Body of pancreas (tissue), 4 donors: ENCODE measurements at regions not wholly inside any gene's neighbourhood (a gene's known extent, or its start where the extent isn't known, plus 50 kb on each side); places are given as distances from the start of the nearest gene placed in this dataset.

Experiments
- ATAC-seq: fragments of 150-250 bp; one replicate; pipeline ENCODE4 v1.9.1; 2016
- DNase-seq, 4 donors: peaks; one replicate each; pipeline ENCODE4 v3.0.0-alpha.2; 2019
- H3K27ac ChIP-seq, 4 donors: fragments of 200-600 bp; sonication (generic); 1 replicate in 3 of 4; 2 replicates in 1 of 4; pipeline versions ENCODE4 v1.5.1 to v1.6.1; 2016 to 2019; ENCODE audit warnings: mild to moderate bottlenecking in 1 of 4, mixed read lengths in 1 of 4, moderate library complexity in 1 of 4
- H3K27me3 ChIP-seq, 2 donors: fragments of 200-600 bp; sonication (generic); one replicate each; pipeline ENCODE4 v1.6.0; 2016; ENCODE audit warnings: mild to moderate bottlenecking in 1 of 2
- H3K36me3 ChIP-seq, 2 donors: fragments of 200-600 bp; sonication (generic); replicated peaks in 1 of 2; 2 replicates each; pipeline ENCODE4 v1.5.1; 2016; ENCODE audit warnings: low read depth in 2 of 2; ENCODE audit not compliant: insufficient read depth in 1 of 2
- H3K4me1 ChIP-seq: fragments of 200-600 bp; sonication (generic); one replicate; pipeline ENCODE4 v1.6.0; 2016
- H3K4me3 ChIP-seq, 2 donors: fragments of 200-600 bp; sonication (generic); 1 replicate in 1 of 2; 2 replicates in 1 of 2; pipeline ENCODE4 v1.5.1; 2016 to 2019
- H3K9me3 ChIP-seq, 3 donors: fragments of 200-600 bp; sonication (generic); 1 replicate in 2 of 3; 2 replicates in 1 of 3; pipeline ENCODE4 v1.5.1; 2016
- POLR2A ChIP-seq, 3 donors: fragments of 450-650 bp; IDR thresholded peaks; one replicate each; pipeline ENCODE4 v1.6.1; 2016; ENCODE audit warnings: antibody characterized with exemption in 3 of 3, mild to moderate bottlenecking in 2 of 3
- WGBS, 2 donors: methylation state at CpG; one replicate each; pipeline ENCODE4 v1.1.5; 2017; 5-methylcytosine and 5-hydroxymethylcytosine counted together
- intact Hi-C: fragments of 100-400 bp; cut with DNase I; formaldehyde crosslinking; loops from one replicate; pipeline ENCODE4 v1.15.1; 2023
- TF ChIP-seq, protein P1 (sequence below), 7 experiments: fragments of 450-650 bp in 4 of 7; fragments of 200-600 bp in 3 of 7; sonication (generic) in 3 of 7; IDR thresholded peaks; one replicate each; pipeline ENCODE4 v1.5.1; 2016 to 2019; ENCODE audit warnings: antibody characterized with exemption in 7 of 7

DNA sequence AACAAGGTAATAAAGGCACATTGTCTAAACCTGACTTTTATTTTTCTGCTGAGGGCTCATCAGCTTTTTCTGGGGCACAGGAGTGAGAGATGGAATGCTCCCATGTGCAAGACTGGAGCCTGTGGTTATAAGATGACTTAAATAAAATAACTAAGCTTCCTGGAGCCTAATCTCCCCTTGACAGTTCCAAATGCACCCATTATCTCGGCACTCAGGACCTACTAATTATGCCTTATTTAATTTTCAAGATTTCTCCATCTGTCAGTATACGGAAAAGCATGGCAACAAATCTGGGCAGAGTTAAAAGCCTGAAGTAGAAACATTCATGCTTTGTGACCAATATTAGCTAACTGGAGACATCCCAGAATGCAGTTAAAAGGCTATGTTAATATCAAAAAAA lies 416.7 kb upstream of the TEX13C start:
- no peaks in the 10 kb centered on the region for H3K9me3 ChIP-seq
- no peaks in the 10 kb centered on the region for H3K27me3 ChIP-seq
- H3K36me3 ChIP-seq, result no peaks in the 10 kb centered on the region
- WGBS, 2 donors, result 35 to 42% methylated on average over 2 of the region's 2 CpGs
- intact Hi-C loops, result no loop called here
- no peak overlapping the region for H3K4me3 ChIP-seq
- TF ChIP-seq, protein P1, sequence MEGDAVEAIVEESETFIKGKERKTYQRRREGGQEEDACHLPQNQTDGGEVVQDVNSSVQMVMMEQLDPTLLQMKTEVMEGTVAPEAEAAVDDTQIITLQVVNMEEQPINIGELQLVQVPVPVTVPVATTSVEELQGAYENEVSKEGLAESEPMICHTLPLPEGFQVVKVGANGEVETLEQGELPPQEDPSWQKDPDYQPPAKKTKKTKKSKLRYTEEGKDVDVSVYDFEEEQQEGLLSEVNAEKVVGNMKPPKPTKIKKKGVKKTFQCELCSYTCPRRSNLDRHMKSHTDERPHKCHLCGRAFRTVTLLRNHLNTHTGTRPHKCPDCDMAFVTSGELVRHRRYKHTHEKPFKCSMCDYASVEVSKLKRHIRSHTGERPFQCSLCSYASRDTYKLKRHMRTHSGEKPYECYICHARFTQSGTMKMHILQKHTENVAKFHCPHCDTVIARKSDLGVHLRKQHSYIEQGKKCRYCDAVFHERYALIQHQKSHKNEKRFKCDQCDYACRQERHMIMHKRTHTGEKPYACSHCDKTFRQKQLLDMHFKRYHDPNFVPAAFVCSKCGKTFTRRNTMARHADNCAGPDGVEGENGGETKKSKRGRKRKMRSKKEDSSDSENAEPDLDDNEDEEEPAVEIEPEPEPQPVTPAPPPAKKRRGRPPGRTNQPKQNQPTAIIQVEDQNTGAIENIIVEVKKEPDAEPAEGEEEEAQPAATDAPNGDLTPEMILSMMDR (IDR thresholded peaks at IDR 0.05), result no peak
- no peak for TF ChIP-seq POLR2A (IDR thresholded peaks at IDR 0.05)
- H3K4me1 ChIP-seq, result no peaks in the 10 kb centered on the region
- H3K27ac ChIP-seq, result no peak overlapping the region
- DNase-seq (no peak), ATAC-seq (no peak)

DNA sequence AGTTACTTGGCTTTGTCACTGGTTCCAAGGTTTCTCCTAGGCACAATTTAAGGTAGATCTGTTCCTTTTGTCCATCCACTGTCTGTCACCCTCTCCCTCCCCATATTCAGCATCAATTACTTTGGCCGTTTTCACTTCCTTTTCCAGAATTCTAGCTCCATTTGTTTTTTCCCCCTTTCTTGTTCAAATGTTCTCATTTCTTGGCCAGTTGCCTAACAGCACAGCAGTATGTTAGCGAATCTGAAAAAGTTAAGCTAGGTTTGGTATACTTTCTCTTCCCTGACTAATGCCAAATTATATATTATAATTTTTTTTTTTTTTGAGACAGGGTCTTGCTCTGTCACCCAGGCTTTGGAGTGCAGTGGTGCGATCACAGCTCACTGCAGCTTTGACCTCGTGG lies 409.1 kb upstream of the TEX13C start:
- intact Hi-C loops, result no loop called here
- TF ChIP-seq, protein P1 (IDR thresholded peaks at IDR 0.05), result no peak
- no peak for TF ChIP-seq POLR2A (IDR thresholded peaks at IDR 0.05)

DNA sequence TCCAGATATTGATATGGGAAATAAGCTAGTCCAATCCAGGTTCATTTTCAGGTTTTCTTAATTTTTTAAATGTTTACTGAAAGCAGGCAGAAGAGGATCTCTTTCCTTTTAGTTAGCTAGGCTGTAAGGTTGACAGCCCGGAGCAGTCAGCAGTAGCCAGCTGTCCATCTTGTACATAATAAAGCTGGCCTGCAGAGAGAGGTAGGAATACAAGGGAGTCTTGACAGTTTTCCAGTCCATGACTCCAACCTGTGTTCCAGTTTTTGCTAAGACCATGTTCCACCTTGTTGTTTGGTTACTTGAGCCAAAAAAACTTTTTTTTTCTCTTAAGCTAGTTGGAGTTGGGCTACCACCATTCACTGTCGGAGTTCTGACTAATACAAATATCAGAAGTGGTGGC lies 402.7 kb upstream of the TEX13C start:
- H3K4me3 ChIP-seq, result no peak overlapping the region

More for the DNA sequence above, 409.1 kb upstream of the TEX13C start:
- no peaks in the 10 kb centered on the region for H3K27me3 ChIP-seq
- H3K4me3 ChIP-seq, result no peak overlapping the region
- no peak overlapping the region for H3K27ac ChIP-seq
- H3K36me3 ChIP-seq, result no peaks in the 10 kb centered on the region
- H3K9me3 ChIP-seq, result no peaks in the 10 kb centered on the region
- WGBS, 2 donors, result 62 to 69% methylated on average over 4 of the region's 4 CpGs
- DNase-seq (no peak), ATAC-seq (no peak)
- H3K4me1 ChIP-seq, result no peaks in the 10 kb centered on the region

DNA sequence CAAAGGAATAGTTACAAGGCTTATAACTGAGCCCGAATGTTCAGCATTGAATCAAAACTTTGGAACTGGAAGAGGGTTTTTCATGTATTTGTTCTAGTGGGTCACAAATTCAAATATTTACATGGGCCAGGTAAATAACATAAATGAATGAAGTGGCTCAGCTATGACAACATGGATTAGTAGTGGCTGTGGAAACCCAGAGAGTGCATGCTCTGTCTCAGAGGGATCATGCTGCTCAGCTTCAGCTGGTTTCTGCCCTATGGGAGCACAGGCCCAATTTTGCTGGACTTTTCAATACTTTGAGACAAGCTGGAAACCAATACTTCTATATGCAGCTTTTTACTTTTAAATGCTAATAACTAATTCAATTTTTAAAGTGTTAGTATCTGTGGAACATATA lies 394.0 kb upstream of the TEX13C start:
- H3K9me3 ChIP-seq, result no peaks in the 10 kb centered on the region
- H3K36me3 ChIP-seq, result no peaks in the 10 kb centered on the region
- intact Hi-C loops, result no loop called here
- H3K27me3 ChIP-seq, result no peaks in the 10 kb centered on the region
- no peak for DNase-seq
- ATAC-seq, result no peak
- TF ChIP-seq, protein P1 (IDR thresholded peaks at IDR 0.05), result no peak
- no peak for TF ChIP-seq POLR2A (IDR thresholded peaks at IDR 0.05)
- H3K4me1 ChIP-seq, result no peaks in the 10 kb centered on the region
- no peak overlapping the region for H3K27ac ChIP-seq
- H3K4me3 ChIP-seq, result no peak overlapping the region
- WGBS, 2 donors, result 64 to 70% methylated on average over 1 of the region's 1 CpG

More for the DNA sequence above, 402.7 kb upstream of the TEX13C start:
- intact Hi-C loops, result no loop called here
- Histone ChIP-seq H3K27ac (no peak overlapping the region), H3K4me1 (no peaks in the 10 kb centered on the region), H3K9me3 (no peaks in the 10 kb centered on the region), H3K36me3 (no peaks in the 10 kb centered on the region), H3K27me3 (no peaks in the 10 kb centered on the region)
- TF ChIP-seq, protein P1 (IDR thresholded peaks at IDR 0.05), result no peak
- no peak for TF ChIP-seq POLR2A (IDR thresholded peaks at IDR 0.05)
- DNase-seq (no peak), ATAC-seq (no peak)
- WGBS, 2 donors, result 70 to 84% methylated on average over 2 of the region's 2 CpGs

DNA sequence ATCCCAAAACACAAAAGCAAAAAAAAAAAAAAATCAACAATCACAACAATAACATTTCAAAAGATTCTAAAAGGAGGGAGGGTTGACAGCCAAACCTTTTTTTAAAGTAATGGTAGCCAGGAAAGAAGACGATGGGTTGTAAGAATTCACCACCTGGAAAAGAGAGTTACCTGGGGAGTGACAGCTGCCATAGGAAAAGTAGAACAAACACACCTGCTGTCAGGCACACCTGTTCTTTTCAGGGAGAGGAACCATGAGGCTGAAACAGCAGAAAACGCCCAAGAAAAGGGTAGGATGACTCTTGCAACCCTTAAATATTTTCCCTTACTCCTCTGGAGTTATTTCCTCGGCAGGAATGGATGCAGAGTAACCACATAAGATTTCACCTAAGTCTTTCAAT lies 388.4 kb upstream of the TEX13C start:
- Histone ChIP-seq H3K4me1 (no peaks in the 10 kb centered on the region), H3K4me3 (no peak overlapping the region), H3K27me3 (no peaks in the 10 kb centered on the region), H3K36me3 (no peaks in the 10 kb centered on the region), H3K27ac (no peak overlapping the region), H3K9me3 (no peaks in the 10 kb centered on the region)
- intact Hi-C loops, result no loop called here
- 14 to 30% methylated on average over 3 of the region's 3 CpGs for WGBS, 2 donors
- ATAC-seq, result no peak
- no peak for TF ChIP-seq POLR2A (IDR thresholded peaks at IDR 0.05)
- TF ChIP-seq, protein P1 (IDR thresholded peaks at IDR 0.05), result no peak
- DNase-seq, result no peak
